Glutamatergic neuron (in vitro differentiated cells): ENCODE measurements at regions not wholly inside any gene's neighbourhood (a gene's known extent, or its start where the extent isn't known, plus 50 kb on each side); places are given as distances from the start of the nearest gene placed in this dataset.
A peak's percentile ranks its signal among the peaks of the same experiment; 100 is the strongest.

Experiments
- DNase-seq: peaks from one replicate; pipeline ENCODE4 v3.0.0; 2022
- H3K27ac Mint-ChIP-seq: one replicate; pipeline ENCODE4 v1.8.0; 2020; ENCODE audit warnings: mild to moderate bottlenecking, mixed read lengths, inconsistent platforms; ENCODE audit not compliant: unreplicated experiment
- H3K27me3 Mint-ChIP-seq: one replicate; pipeline ENCODE4 v1.8.0; 2020; ENCODE audit warnings: mild to moderate bottlenecking, moderate library complexity, mixed read lengths, inconsistent platforms; ENCODE audit not compliant: unreplicated experiment
- H3K36me3 Mint-ChIP-seq: one replicate; pipeline ENCODE4 v1.8.0; 2020; ENCODE audit warnings: mild to moderate bottlenecking, mixed read lengths, inconsistent platforms; ENCODE audit not compliant: unreplicated experiment
- H3K4me1 Mint-ChIP-seq: one replicate; pipeline ENCODE4 v1.8.0; 2020; ENCODE audit warnings: mild to moderate bottlenecking, low read depth, mixed read lengths, inconsistent platforms; ENCODE audit not compliant: unreplicated experiment
- H3K4me3 Mint-ChIP-seq: one replicate; pipeline ENCODE4 v1.8.0; 2020; ENCODE audit warnings: mild to moderate bottlenecking, mixed read lengths, inconsistent platforms; ENCODE audit not compliant: unreplicated experiment
- H3K9me3 Mint-ChIP-seq: one replicate; pipeline ENCODE4 v1.8.0; 2020; ENCODE audit warnings: mild to moderate bottlenecking, moderate library complexity, mixed read lengths, inconsistent platforms; ENCODE audit not compliant: unreplicated experiment
- CTCF ChIP-seq: fragments of 200-600 bp; sonication (generic); IDR thresholded peaks from one replicate; pipeline ENCODE4 v1.5.0; 2021; ENCODE audit not compliant: partially characterized antibody, unreplicated experiment

DNA sequence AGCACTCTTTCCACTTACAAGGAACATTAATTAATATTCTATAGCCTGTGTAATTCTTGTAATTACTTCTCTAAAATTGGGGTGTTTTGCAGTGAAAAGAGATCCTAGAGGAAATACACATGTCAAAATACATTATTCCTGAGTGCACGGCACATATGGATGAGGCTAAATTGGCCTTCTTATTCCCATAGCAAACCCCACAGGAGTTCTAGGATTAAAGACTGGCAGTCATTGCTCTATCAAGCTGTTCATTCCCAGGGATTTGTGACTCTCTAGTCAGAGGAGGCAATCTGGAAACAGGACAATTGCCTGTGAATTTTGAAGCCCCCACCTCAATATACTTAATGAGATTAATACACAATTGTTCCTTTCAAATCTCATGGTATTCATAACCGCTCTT, 145.9 kb upstream of the OPCML start:
- H3K4me1 Mint-ChIP-seq = peaks cover 46% of the 10 kb centered on the region
- H3K36me3 Mint-ChIP-seq = no peaks in the 10 kb centered on the region
- DNase-seq = no peak
- no peaks in the 10 kb centered on the region for H3K9me3 Mint-ChIP-seq
- H3K4me3 Mint-ChIP-seq = no peak overlapping the region
- no peak for TF ChIP-seq CTCF
- H3K27me3 Mint-ChIP-seq = no peaks in the 10 kb centered on the region
- H3K27ac Mint-ChIP-seq = peak overlapping the region; percentile 60

- H3K27ac Mint-ChIP-seq = no peak overlapping the region
- no peaks in the 10 kb centered on the region for H3K27me3 Mint-ChIP-seq
- DNase-seq = no peak
- H3K9me3 Mint-ChIP-seq = no peaks in the 10 kb centered on the region
- H3K36me3 Mint-ChIP-seq = no peaks in the 10 kb centered on the region
- peaks cover 44% of the 10 kb centered on the region for H3K4me1 Mint-ChIP-seq
- no peak overlapping the region for H3K4me3 Mint-ChIP-seq
- TF ChIP-seq CTCF = no peak
Measured at GRCh38 chr11:133677387-133677786, 145.1 kb upstream of the OPCML start.

DNA sequence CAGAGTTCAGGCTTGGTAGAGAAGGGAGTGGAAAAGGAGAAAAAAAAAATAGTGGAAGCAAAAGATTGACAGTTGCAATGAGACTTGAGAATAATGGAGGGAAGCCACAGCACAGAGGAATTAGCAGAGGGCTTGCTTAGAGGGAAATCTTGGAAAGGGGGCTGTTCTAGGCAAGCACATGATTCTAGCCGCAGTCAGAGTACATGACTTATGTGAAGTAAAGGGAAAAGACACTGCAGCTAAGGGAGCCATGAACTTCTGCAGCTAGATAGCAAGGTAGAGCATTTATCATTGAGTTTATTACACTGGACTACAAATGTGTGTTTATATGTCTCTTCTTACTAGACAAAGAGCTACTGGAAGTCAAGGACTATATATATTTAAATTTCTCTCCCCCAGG, 144.0 kb upstream of the OPCML start:
- H3K4me3 Mint-ChIP-seq = no peak overlapping the region
- no peaks in the 10 kb centered on the region for H3K9me3 Mint-ChIP-seq
- H3K27ac Mint-ChIP-seq = no peak overlapping the region
- TF ChIP-seq CTCF = no peak
- peaks cover 35% of the 10 kb centered on the region for H3K4me1 Mint-ChIP-seq
- no peaks in the 10 kb centered on the region for H3K27me3 Mint-ChIP-seq
- no peaks in the 10 kb centered on the region for H3K36me3 Mint-ChIP-seq
- DNase-seq = no peak

DNA sequence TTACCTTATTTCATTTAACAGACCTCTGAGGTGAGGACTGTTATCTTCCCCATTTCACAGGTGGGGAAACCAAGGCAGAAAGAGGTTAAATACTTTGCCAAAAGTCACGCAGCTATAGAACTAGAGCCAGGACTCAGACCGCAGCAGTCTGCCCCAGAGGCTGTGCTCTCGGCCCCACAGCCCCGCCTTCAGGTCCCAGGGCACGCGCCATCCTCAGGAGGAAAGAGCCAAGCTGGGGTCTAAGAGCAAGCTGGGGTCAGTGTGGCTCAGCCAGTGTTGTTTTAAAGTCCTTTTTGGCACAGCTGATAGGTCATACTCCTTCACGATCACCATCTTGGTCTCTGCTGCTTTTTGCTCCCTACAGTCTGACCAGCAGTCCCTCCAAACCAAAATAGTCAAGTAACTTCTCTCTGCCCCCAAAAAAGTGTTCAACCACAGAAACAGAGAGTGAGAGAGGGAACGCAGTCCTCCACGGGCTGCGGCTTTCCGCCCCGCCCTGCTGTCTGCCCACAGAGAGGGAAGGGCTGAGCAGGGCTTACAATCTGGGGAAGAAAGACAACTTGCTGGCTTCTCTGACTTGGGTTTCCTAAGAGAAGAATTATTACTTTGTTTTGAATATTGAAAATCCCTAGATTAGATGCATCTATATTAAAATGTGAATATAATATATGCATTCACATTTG, 137.2 kb upstream of the OPCML start:
- Mint-ChIP-seq H3K27me3 (no peaks in the 10 kb centered on the region), H3K36me3 (no peaks in the 10 kb centered on the region), H3K27ac (no peak overlapping the region), H3K9me3 (no peaks in the 10 kb centered on the region), H3K4me1 (peaks cover 5% of the 10 kb centered on the region), H3K4me3 (no peak overlapping the region)
- no peak for TF ChIP-seq CTCF
- no peak for DNase-seq

DNA sequence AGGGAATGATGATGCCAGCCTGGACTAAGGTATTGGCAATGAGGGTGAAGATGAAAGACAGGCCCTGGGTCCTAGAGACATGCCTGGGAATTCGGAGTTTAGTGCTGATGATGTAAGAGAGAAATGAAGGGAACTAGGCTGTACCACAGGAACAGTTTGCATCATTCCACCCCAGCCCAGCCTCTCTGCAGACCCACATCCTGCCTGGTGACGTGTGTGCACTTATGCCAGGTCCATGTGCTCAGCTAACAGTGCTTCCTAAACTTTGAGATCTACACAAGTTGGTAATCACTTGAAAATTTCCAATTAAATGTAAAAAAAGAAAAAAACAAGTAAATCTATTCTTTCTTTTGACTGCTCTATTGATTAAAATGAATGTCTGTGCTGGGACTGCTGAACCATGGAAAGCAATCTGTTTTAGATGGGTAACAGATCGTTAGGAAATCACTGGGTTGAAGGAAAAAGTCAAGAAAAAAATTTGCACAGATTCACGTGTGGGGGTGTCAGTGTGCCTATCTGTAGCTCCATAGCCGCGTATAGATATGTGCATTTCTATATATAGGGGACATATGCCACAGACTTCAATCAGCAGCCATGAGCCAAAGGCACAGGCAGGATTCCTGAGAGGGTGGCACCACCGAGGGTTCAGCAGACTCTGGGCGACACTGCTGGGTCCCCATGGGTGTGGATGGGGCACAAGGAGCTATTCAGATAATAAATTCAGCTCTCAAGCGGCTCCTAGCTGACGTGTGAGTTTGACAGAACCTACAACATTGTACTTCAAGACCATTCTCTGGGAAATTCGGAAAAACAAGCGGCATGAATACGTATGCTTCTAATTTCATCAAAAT, 131.1 kb upstream of the OPCML start:
- no peaks in the 10 kb centered on the region for H3K36me3 Mint-ChIP-seq
- H3K27ac Mint-ChIP-seq = no peak overlapping the region
- H3K9me3 Mint-ChIP-seq = no peaks in the 10 kb centered on the region
- peaks cover 1% of the 10 kb centered on the region for H3K27me3 Mint-ChIP-seq
- H3K4me3 Mint-ChIP-seq = no peak overlapping the region
- peaks cover 20% of the 10 kb centered on the region for H3K4me1 Mint-ChIP-seq
- DNase-seq = no peak
- no peak for TF ChIP-seq CTCF
